Body of pancreas (tissue), 4 donors: ENCODE measurements at regions not wholly inside any gene's neighbourhood (a gene's known extent, or its start where the extent isn't known, plus 50 kb on each side); places are given as distances from the start of the nearest gene placed in this dataset.

Experiments
- ATAC-seq: fragments of 150-250 bp; one replicate; pipeline ENCODE4 v1.9.1; 2016
- DNase-seq, 4 donors: peaks; one replicate each; pipeline ENCODE4 v3.0.0-alpha.2; 2019
- H3K27ac ChIP-seq, 4 donors: fragments of 200-600 bp; sonication (generic); 1 replicate in 3 of 4; 2 replicates in 1 of 4; pipeline versions ENCODE4 v1.5.1 to v1.6.1; 2016 to 2019; ENCODE audit warnings: mild to moderate bottlenecking in 1 of 4, mixed read lengths in 1 of 4, moderate library complexity in 1 of 4
- H3K27me3 ChIP-seq, 2 donors: fragments of 200-600 bp; sonication (generic); one replicate each; pipeline ENCODE4 v1.6.0; 2016; ENCODE audit warnings: mild to moderate bottlenecking in 1 of 2
- H3K36me3 ChIP-seq, 2 donors: fragments of 200-600 bp; sonication (generic); replicated peaks in 1 of 2; 2 replicates each; pipeline ENCODE4 v1.5.1; 2016; ENCODE audit warnings: low read depth in 2 of 2; ENCODE audit not compliant: insufficient read depth in 1 of 2
- H3K4me1 ChIP-seq: fragments of 200-600 bp; sonication (generic); one replicate; pipeline ENCODE4 v1.6.0; 2016
- H3K4me3 ChIP-seq, 2 donors: fragments of 200-600 bp; sonication (generic); 1 replicate in 1 of 2; 2 replicates in 1 of 2; pipeline ENCODE4 v1.5.1; 2016 to 2019
- H3K9me3 ChIP-seq, 3 donors: fragments of 200-600 bp; sonication (generic); 1 replicate in 2 of 3; 2 replicates in 1 of 3; pipeline ENCODE4 v1.5.1; 2016
- CTCF ChIP-seq, 7 experiments: fragments of 450-650 bp in 4 of 7; fragments of 200-600 bp in 3 of 7; sonication (generic) in 3 of 7; IDR thresholded peaks; one replicate each; pipeline ENCODE4 v1.5.1; 2016 to 2019; ENCODE audit warnings: antibody characterized with exemption in 7 of 7
- POLR2A ChIP-seq, 3 donors: fragments of 450-650 bp; IDR thresholded peaks; one replicate each; pipeline ENCODE4 v1.6.1; 2016; ENCODE audit warnings: antibody characterized with exemption in 3 of 3, mild to moderate bottlenecking in 2 of 3
- WGBS, 2 donors: methylation state at CpG; one replicate each; pipeline ENCODE4 v1.1.5; 2017; 5-methylcytosine and 5-hydroxymethylcytosine counted together
- intact Hi-C: fragments of 100-400 bp; cut with DNase I; formaldehyde crosslinking; loops from one replicate; pipeline ENCODE4 v1.15.1; 2023

- DNase-seq (no peak), ATAC-seq (no peak)
- Histone ChIP-seq H3K4me3 (no peak overlapping the region), H3K27ac (no peak overlapping the region), H3K9me3 (no peaks in the 10 kb centered on the region), H3K36me3 (no peaks in the 10 kb centered on the region), H3K4me1 (no peaks in the 10 kb centered on the region), H3K27me3 (no peaks in the 10 kb centered on the region)
- intact Hi-C loops: no loop called here
- 42 to 100% methylated on average over 1 of the region's 1 CpG for WGBS, 2 donors
- TF ChIP-seq CTCF (IDR thresholded peaks at IDR 0.05) (no peak), POLR2A (IDR thresholded peaks at IDR 0.05) (no peak)
These were observed 181.7 kb upstream of the SLC25A13 start for GRCh38 chr7:96503597-96503996.

- Histone ChIP-seq H3K27ac (no peak overlapping the region), H3K4me3 (no peak overlapping the region), H3K9me3 (no peaks in the 10 kb centered on the region), H3K27me3 (no peaks in the 10 kb centered on the region), H3K36me3 (no peaks in the 10 kb centered on the region), H3K4me1 (no peaks in the 10 kb centered on the region)
- ATAC-seq (no peak), DNase-seq (no peak)
- TF ChIP-seq CTCF (IDR thresholded peaks at IDR 0.05): no peak
- TF ChIP-seq POLR2A (IDR thresholded peaks at IDR 0.05): no peak
- intact Hi-C loops: no loop called here
These were observed 179.4 kb upstream of the SLC25A13 start for GRCh38 chr7:96501318-96501717.

- H3K27ac ChIP-seq: no peak overlapping the region
- DNase-seq: no peak
- no peaks in the 10 kb centered on the region for H3K36me3 ChIP-seq
- no peak overlapping the region for H3K4me3 ChIP-seq
- TF ChIP-seq CTCF (IDR thresholded peaks at IDR 0.05): no peak
- no peak for TF ChIP-seq POLR2A (IDR thresholded peaks at IDR 0.05)
- 41 to 52% methylated on average over 3 of the region's 3 CpGs for WGBS, 2 donors
- H3K4me1 ChIP-seq: no peaks in the 10 kb centered on the region
- no peak for ATAC-seq
- no peaks in the 10 kb centered on the region for H3K27me3 ChIP-seq
- intact Hi-C loops: no loop called here
- no peaks in the 10 kb centered on the region for H3K9me3 ChIP-seq
These were observed 177.6 kb upstream of the SLC25A13 start for GRCh38 chr7:96499532-96499931.

GRCh38 chr7:96497567-96497966 is 175.7 kb upstream of the SLC25A13 start:
- no peak for ATAC-seq
- intact Hi-C loops: no loop called here
- Histone ChIP-seq H3K9me3 (no peaks in the 10 kb centered on the region), H3K4me3 (no peak overlapping the region), H3K4me1 (no peaks in the 10 kb centered on the region), H3K27ac (no peak overlapping the region), H3K36me3 (no peaks in the 10 kb centered on the region), H3K27me3 (no peaks in the 10 kb centered on the region)
- WGBS, 2 donors: 59 to 72% methylated on average over 2 of the region's 2 CpGs
- no peak for DNase-seq
- TF ChIP-seq POLR2A (IDR thresholded peaks at IDR 0.05) (no peak), CTCF (IDR thresholded peaks at IDR 0.05) (no peak)

GRCh38 chr7:96495751-96496216 is 173.9 kb upstream of the SLC25A13 start:
- no peak overlapping the region for H3K4me3 ChIP-seq
- intact Hi-C loops: no loop called here
- DNase-seq: no peak
- WGBS, 2 donors: 41 to 47% methylated on average over 6 of the region's 6 CpGs
- no peaks in the 10 kb centered on the region for H3K9me3 ChIP-seq
- H3K27me3 ChIP-seq: no peaks in the 10 kb centered on the region
- TF ChIP-seq POLR2A (IDR thresholded peaks at IDR 0.05): no peak
- TF ChIP-seq CTCF (IDR thresholded peaks at IDR 0.05): no peak
- no peak for ATAC-seq
- H3K4me1 ChIP-seq: no peaks in the 10 kb centered on the region
- H3K36me3 ChIP-seq: no peaks in the 10 kb centered on the region
- no peak overlapping the region for H3K27ac ChIP-seq
